ENCODE measurements at regions not wholly inside any gene's neighbourhood (a gene's known extent, or its start where the extent isn't known, plus 50 kb on each side); places are given as distances from the start of the nearest gene placed in this dataset.

DNA sequence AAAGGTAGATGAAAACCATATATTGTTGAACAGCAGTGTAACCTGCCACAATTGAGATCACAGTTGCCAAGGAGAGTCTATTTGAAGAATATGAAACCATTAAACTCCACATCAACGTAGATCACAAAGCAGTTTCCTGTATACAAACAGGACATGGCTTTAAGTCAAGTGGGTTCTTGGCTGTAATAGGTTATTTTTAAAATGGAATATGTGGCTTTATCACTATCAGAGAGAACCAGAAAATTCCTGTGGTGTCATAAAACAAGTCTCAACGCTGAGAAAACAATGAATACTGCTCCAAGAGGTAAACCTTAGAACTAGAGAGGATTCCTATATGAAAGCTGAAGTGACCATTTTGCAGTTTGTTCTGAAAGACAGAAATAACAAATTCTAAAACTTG lies 999.7 kb downstream of the CDH11 start:
- TF ChIP-seq, protein P1, sequence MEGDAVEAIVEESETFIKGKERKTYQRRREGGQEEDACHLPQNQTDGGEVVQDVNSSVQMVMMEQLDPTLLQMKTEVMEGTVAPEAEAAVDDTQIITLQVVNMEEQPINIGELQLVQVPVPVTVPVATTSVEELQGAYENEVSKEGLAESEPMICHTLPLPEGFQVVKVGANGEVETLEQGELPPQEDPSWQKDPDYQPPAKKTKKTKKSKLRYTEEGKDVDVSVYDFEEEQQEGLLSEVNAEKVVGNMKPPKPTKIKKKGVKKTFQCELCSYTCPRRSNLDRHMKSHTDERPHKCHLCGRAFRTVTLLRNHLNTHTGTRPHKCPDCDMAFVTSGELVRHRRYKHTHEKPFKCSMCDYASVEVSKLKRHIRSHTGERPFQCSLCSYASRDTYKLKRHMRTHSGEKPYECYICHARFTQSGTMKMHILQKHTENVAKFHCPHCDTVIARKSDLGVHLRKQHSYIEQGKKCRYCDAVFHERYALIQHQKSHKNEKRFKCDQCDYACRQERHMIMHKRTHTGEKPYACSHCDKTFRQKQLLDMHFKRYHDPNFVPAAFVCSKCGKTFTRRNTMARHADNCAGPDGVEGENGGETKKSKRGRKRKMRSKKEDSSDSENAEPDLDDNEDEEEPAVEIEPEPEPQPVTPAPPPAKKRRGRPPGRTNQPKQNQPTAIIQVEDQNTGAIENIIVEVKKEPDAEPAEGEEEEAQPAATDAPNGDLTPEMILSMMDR (IDR thresholded peaks at IDR 0.05) = no peak

DNA sequence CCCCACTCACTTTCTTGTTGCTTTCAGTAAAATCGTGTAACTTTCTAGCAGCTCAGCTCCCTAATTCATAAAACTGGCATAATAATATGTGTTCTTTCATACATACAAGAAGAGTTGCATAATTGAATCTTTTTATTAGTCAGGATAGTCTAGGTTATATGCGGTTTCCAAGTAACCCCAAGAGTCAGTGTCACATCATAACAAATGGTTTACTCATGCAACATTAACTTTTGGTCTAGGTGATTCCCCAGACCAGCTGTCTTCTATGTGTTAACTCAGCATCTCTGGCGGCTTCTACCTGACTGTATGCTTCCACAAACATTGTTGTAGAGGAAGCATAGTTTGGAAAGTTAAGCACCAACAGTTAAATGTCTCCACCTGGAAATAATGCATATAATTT lies 1000.4 kb downstream of the CDH11 start:
- TF ChIP-seq, protein P1 (IDR thresholded peaks at IDR 0.05) = no peak

DNA sequence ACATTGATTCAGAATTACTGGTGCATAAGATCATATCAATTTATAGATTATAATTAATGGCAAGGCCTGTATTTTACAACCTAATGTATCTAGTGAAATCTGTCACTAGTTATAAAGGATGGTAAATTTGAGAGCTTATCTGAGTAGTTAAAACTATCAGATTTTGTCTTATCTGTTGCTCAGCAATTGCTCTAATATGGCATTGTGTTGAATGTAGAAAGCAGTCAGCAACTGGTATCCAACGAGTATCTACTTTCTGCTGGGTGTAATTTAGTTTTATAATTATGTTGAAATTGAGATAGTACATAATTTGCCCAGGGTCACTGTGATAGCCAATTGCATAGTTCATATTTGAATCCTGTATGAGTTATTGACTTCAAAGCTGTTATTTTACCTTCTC lies 1005.7 kb downstream of the CDH11 start:
- TF ChIP-seq, protein P1 (IDR thresholded peaks at IDR 0.05) = no peak

DNA sequence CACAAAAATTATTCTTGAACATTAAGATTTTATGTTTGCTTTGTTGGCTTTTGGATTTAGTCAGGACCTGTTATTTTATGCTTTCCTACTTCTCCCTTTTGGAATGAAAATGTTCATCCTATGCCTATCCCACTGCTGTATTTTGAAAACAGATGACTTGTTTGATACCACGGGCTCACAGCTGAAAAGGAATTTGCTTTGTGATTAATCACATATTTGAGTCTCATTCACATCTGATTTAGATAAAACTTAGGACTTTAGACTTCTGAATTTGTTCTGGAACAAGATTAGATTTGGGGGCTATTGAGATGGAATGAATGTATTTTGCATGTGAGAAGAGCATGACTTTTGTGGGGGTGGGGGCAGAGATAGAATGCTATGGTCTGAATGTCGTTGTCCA lies 1012.6 kb downstream of the CDH11 start:
- TF ChIP-seq, protein P1 (IDR thresholded peaks at IDR 0.05) = no peak

DNA sequence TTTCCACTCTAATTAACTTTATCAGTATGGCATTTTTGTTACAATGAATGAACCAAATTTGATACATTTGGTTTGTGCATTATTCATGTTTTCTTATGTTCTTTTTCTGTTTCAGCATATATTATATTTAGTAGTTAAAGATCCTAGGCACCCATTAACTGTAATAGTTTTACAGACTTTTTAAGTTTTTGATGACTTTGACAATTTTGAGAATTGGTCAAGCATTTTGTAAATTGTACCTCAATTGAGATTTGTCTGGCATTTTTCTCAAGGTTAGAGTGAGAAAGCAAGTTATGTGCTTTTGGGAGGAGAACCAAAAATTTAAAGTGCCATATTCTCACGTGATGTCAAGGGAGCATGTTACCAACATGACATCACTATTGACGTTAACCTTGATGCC lies 1019.2 kb downstream of the CDH11 start:
- TF ChIP-seq, protein P1 (IDR thresholded peaks at IDR 0.05) = no peak

DNA sequence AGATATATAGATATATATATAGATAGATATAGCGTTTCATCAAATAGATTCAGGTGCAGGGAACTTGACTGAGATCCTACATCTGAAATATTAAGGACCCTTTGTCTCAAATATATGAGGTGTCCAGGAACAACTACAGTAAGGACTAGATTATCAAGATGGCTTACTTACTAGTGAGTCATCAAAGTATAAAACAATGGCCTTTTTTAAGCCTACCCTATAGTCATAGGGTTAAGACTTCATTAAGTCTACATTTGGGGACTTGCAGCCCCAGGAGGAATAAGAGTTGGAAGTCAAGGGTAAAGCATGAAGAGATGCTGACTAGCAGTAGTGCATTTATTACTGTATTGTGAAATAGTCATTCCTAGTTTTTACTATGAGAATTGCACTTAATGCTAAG lies 1023.4 kb downstream of the CDH11 start:
- TF ChIP-seq, protein P1 (IDR thresholded peaks at IDR 0.05) = no peak

DNA sequence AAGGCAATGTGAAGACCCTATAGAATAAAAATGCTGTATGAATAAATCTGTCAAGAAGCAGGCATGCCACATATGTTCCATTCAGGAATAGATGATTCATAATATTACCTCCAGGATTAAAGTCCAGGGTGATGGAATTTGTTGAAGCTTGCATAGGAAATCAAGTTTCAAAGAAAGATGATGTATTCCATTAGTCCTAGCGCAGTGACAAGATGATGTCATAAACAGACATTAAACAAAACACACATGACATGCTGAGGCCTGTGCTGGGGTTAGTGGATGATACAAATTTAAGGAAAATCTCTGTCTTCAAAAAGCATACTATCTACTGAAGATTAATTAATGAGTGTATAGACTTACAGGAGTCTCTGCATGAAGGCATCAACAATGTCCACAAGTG lies 1025.2 kb downstream of the CDH11 start:
- TF ChIP-seq, protein P1 (IDR thresholded peaks at IDR 0.05) = no peak

DNA sequence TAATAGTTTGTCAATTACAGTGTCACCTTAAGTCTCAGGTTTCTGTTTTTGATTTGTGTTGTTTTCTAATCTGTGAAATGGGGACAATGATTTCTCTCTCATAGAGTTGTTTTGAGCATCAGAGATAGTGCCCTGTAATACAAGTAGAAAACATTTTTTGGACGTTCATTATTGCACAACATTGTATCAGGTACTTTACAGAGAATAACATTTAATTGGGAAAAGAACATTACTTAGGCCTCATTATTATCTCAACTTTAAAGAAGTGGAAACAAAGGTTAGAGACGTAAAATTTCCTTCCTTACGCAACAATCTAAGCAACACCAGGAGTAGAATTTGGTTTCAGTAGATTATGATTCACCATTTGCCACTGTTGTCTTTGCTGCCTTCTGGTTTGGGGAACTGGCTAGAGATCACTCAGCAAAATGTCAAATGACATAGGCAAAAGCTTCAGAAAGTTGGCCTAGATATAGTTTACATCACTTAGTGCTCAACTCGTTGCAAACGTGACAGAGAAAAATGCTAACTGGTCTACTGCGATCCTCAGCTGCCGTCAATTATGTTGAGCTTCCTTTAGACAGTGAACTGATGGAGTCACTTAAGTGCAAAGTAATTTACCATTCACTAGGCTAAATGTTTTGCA lies 1026.8 kb downstream of the CDH11 start:
- TF ChIP-seq, protein P1 (IDR thresholded peaks at IDR 0.05) = no peak
